Endothelial cell of umbilical vein (primary cell): ENCODE measurements at regions not wholly inside any gene's neighbourhood (a gene's known extent, or its start where the extent isn't known, plus 50 kb on each side); places are given as distances from the start of the nearest gene placed in this dataset.
A peak's percentile ranks its signal among the peaks of the same experiment; 100 is the strongest.

Source experiments
- BruUV-seq: library from RNA; stranded (reverse); fragments of 400-500 nt; replicated peaks from 2 replicates; lab custom pipeline; 2021; lab: Mats Ljungman, UMichigan
- CTCF ChIA-PET: fragments of 300-600, 350-600 bp; sonication (Branson Sonifier 250); formaldehyde crosslinking; loops from one replicate; lab custom pipeline; 2021; ENCODE audit warnings: antibody characterized with exemption, inconsistent platforms; lab: Charles Lee
- POLR2A ChIA-PET: fragments of 300-600, 350-600 bp; sonication (Branson Sonifier 250); formaldehyde crosslinking; loops from one replicate; lab custom pipeline; 2021; ENCODE audit warnings: antibody characterized with exemption, inconsistent platforms; lab: Charles Lee
- DNase-seq: peaks from one replicate; pipeline ENCODE4 v3.0.0-alpha.2; 2011; ENCODE audit warnings: low read depth, low spot score
- FAIRE-seq: peaks from 2 replicates; lab custom pipeline; 2011; peaks lifted over from hg19 to GRCh38; lab: Jason Lieb, UNC
- H2AFZ ChIP-seq: 2 replicates; pipeline ENCODE4 v1.6.0; 2012; ENCODE audit warnings: low read depth, low read length, control low read depth, inconsistent platforms
- H3K27ac ChIP-seq: 2 replicates; pipeline ENCODE4 v1.5.1; 2011; ENCODE audit warnings: low read depth, mild to moderate bottlenecking, control low read depth, low read length, moderate library complexity; ENCODE audit not compliant: insufficient read depth
- H3K27me3 ChIP-seq, 2 experiments: 2 replicates each; pipeline versions ENCODE4 v1.6.0 to v1.6.1; 2011; ENCODE audit warnings: low read length in 2 of 2, mixed read lengths in 1 of 2; ENCODE audit not compliant: control insufficient read depth in 2 of 2, insufficient read depth in 2 of 2
- H3K36me3 ChIP-seq, 2 experiments: 2 replicates in 1 of 2; 3 replicates in 1 of 2; pipeline ENCODE4 v1.5.1; 2011; ENCODE audit warnings: low read length in 2 of 2, mild to moderate bottlenecking in 1 of 2, moderate library complexity in 1 of 2; ENCODE audit not compliant: control insufficient read depth in 2 of 2, insufficient read depth in 2 of 2; ENCODE audit errors: extremely low read depth in 1 of 2
- H3K4me1 ChIP-seq: 3 replicates; pipeline ENCODE4 v1.5.1; 2011; ENCODE audit warnings: mild to moderate bottlenecking, low read length; ENCODE audit not compliant: control insufficient read depth, insufficient read depth; ENCODE audit errors: extremely low read depth
- H3K4me2 ChIP-seq: 2 replicates; pipeline ENCODE4 v1.6.1; 2011; ENCODE audit warnings: low read length, control low read depth, mixed read lengths; ENCODE audit not compliant: insufficient read depth
- H3K4me3 ChIP-seq, 3 experiments: fragments of 200-600 bp in 1 of 3; sonication (generic), shearing (Covaris generic) in 1 of 3; replicated peaks in 1 of 3; 2 replicates each; pipeline ENCODE4 v1.5.1; 2011 to 2016; ENCODE audit warnings: control low read depth in 3 of 3, low read length in 3 of 3, mild to moderate bottlenecking in 2 of 3, inconsistent platforms in 1 of 3, low read depth in 1 of 3, moderate library complexity in 1 of 3; ENCODE audit not compliant: insufficient read depth in 1 of 3
- H3K79me2 ChIP-seq: 2 replicates; pipeline ENCODE4 v1.6.0; 2012; ENCODE audit warnings: low read length, inconsistent platforms; ENCODE audit not compliant: control insufficient read depth, insufficient read depth
- H3K9ac ChIP-seq: replicated peaks from 2 replicates; pipeline ENCODE3; 2011; ENCODE audit warnings: low read length, control low read depth; ENCODE audit not compliant: insufficient read depth; ENCODE audit errors: extremely low read depth
- H3K9me1 ChIP-seq: replicated peaks from 3 replicates; pipeline ENCODE4 v1.6.0; 2011; ENCODE audit warnings: mild to moderate bottlenecking, low read length; ENCODE audit not compliant: control insufficient read depth, insufficient read depth; ENCODE audit errors: extremely low read depth
- H3K9me3 ChIP-seq: replicated peaks from 2 replicates; pipeline ENCODE4 v1.5.1; 2012; ENCODE audit warnings: low read length, inconsistent platforms; ENCODE audit not compliant: control insufficient read depth, insufficient read depth
- H4K20me1 ChIP-seq: replicated peaks from 2 replicates; pipeline ENCODE3; 2011; ENCODE audit warnings: mild to moderate bottlenecking, low read length; ENCODE audit not compliant: control insufficient read depth, insufficient read depth; ENCODE audit errors: extremely low read depth
- EZH2 ChIP-seq: IDR thresholded peaks from 2 replicates; pipeline ENCODE4 v1.6.1; 2012; ENCODE audit warnings: borderline replicate concordance, low read depth, mild to moderate bottlenecking, moderate library complexity, low read length, inconsistent platforms; ENCODE audit not compliant: severe bottlenecking
- FOS ChIP-seq: IDR thresholded peaks from 2 replicates; pipeline ENCODE4 v1.6.1; 2011; ENCODE audit warnings: mild to moderate bottlenecking, low read length, moderate library complexity, borderline replicate concordance; ENCODE audit not compliant: insufficient read depth
- GATA2 ChIP-seq: IDR thresholded peaks from 2 replicates; pipeline ENCODE4 v1.7.0; 2011; ENCODE audit warnings: low read depth, mild to moderate bottlenecking, moderate library complexity, mixed read lengths, low read length; ENCODE audit not compliant: insufficient read length, insufficient read depth
- JUN ChIP-seq: IDR thresholded peaks from 2 replicates; pipeline ENCODE4 v1.6.1; 2011; ENCODE audit warnings: borderline replicate concordance, low read depth; ENCODE audit not compliant: insufficient read length, insufficient read depth
- MAX ChIP-seq: IDR thresholded peaks from 2 replicates; pipeline ENCODE4 v1.6.1; 2011; ENCODE audit not compliant: insufficient read depth, insufficient read length
- MYC ChIP-seq: IDR thresholded peaks from one replicate; pipeline ENCODE4 v1.6.1; 2011; ENCODE audit warnings: mild to moderate bottlenecking, low read depth, low read length
- POLR2A ChIP-seq: IDR thresholded peaks from 2 replicates; pipeline ENCODE4 v1.6.1; 2012; ENCODE audit warnings: low read depth, mild to moderate bottlenecking, control low read depth, low read length
- POLR2AphosphoS5 ChIP-seq: IDR thresholded peaks from 2 replicates; pipeline ENCODE4 v1.6.1; 2012; ENCODE audit warnings: low read depth, mild to moderate bottlenecking, control low read depth, low read length, moderate library complexity; ENCODE audit not compliant: insufficient read depth
- dilution Hi-C: fragments of 300-500 bp; cut with MboI; formaldehyde crosslinking; loops from one replicate; pipeline ENCODE4 v1.15.0; 2019; ENCODE audit warnings: low sequenced_read_pairs; ENCODE audit not compliant: extremely low pct_ligation_motif_present
- intact Hi-C: fragments of 100-400 bp; cut with micrococcal nuclease; formaldehyde crosslinking; loops from one replicate; pipeline ENCODE4 v1.10.0; 2022
- TF ChIP-seq, protein P1 (sequence below), 2 donors: IDR thresholded peaks; 1 replicate in 1 of 2; 2 replicates in 1 of 2; pipeline ENCODE4 v1.5.1; 2011; ENCODE audit warnings: low read length in 2 of 2, mild to moderate bottlenecking in 2 of 2, moderate library complexity in 2 of 2, control low read depth in 1 of 2, inconsistent platforms in 1 of 2, low read depth in 1 of 2; ENCODE audit not compliant: insufficient read depth in 1 of 2; ENCODE audit errors: extremely low read depth in 1 of 2

GRCh38 chr9:118522093-118523028 is 818.2 kb downstream of the TLR4 start:
- H3K9ac ChIP-seq: no peak overlapping the region
- H3K79me2 ChIP-seq: no peaks in the 10 kb centered on the region
- ChIA-PET POLR2A (interaction anchor here (0.6 kb wide), 1 partner anchor 650 kb away, joined by 3 read pairs; no protein-coding TSS in a partner anchor), CTCF (interaction anchor here (0.9 to 1.7 kb wide), 8 partner anchors 841 to 1955 kb away, joined by 3 to 15 read pairs (median 4); no protein-coding TSS in a partner anchor)
- intact Hi-C loops: loop anchor here (1.0 to 10.0 kb wide), 5 partner anchors 843 to 1827 kb away; no protein-coding TSS in a partner anchor
- dilution Hi-C loops: no loop called here
- peak; percentile 80 for FAIRE-seq
- no peaks in the 10 kb centered on the region for H4K20me1 ChIP-seq
- no peak overlapping the region for H3K4me3 ChIP-seq
- H3K36me3 ChIP-seq: no peaks in the 10 kb centered on the region
- no peak overlapping the region for H3K4me2 ChIP-seq
- no peak overlapping the region for H3K27ac ChIP-seq
- no peaks in the 10 kb centered on the region for H3K9me3 ChIP-seq
- no TSS peak for BruUV-seq
- H3K27me3 ChIP-seq: peaks cover 0 to 2% of the 10 kb centered on the region in 2 experiments
- H3K4me1 ChIP-seq: no peaks in the 10 kb centered on the region
- no peak for TF ChIP-seq EZH2
- TF ChIP-seq, protein P1, sequence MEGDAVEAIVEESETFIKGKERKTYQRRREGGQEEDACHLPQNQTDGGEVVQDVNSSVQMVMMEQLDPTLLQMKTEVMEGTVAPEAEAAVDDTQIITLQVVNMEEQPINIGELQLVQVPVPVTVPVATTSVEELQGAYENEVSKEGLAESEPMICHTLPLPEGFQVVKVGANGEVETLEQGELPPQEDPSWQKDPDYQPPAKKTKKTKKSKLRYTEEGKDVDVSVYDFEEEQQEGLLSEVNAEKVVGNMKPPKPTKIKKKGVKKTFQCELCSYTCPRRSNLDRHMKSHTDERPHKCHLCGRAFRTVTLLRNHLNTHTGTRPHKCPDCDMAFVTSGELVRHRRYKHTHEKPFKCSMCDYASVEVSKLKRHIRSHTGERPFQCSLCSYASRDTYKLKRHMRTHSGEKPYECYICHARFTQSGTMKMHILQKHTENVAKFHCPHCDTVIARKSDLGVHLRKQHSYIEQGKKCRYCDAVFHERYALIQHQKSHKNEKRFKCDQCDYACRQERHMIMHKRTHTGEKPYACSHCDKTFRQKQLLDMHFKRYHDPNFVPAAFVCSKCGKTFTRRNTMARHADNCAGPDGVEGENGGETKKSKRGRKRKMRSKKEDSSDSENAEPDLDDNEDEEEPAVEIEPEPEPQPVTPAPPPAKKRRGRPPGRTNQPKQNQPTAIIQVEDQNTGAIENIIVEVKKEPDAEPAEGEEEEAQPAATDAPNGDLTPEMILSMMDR (IDR thresholded peaks at IDR 0.05; ENCODE audit: extremely low read depth in 1 of 2, insufficient read depth in 1 of 2, low read depth in 1 of 2, low read length in 2 of 2): peak; percentile 72 to 89
- H3K9me1 ChIP-seq: no peaks in the 10 kb centered on the region
- DNase-seq: peak; percentile 79
- H2AFZ ChIP-seq: no peak overlapping the region

DNA sequence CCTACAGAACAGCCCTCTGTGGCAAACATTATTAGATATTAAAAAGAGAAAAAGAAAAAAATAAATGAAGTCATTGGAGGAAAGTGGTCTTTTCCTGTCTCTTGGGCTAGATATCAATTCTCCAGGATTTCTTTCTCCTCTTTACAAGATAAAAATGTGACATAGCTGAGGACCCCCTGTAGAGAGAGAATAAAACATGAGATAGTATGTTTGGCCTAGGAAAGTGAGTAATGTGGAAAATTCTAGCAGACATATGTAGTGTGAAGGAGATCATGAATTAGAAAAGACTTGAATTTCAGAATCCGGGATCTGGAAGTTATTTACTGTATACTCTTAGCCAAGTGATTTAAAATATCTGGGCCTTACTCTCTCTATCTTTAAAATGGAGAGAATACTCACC is 823.1 kb downstream of the TLR4 start:
- dilution Hi-C loops: no loop called here
- no peaks in the 10 kb centered on the region for H3K79me2 ChIP-seq
- H3K9me1 ChIP-seq: no peaks in the 10 kb centered on the region
- TF ChIP-seq POLR2A (no peak), GATA2 (no peak), POLR2AphosphoS5 (no peak), JUN (no peak), MAX (no peak), FOS (no peak), MYC (no peak), EZH2 (no peak)
- TF ChIP-seq, protein P1 (IDR thresholded peaks at IDR 0.05; ENCODE audit: extremely low read depth in 1 of 2, insufficient read depth in 1 of 2, low read depth in 1 of 2, low read length in 2 of 2): no peak
- H3K4me3 ChIP-seq: no peak overlapping the region
- no TSS peak for BruUV-seq
- no peaks in the 10 kb centered on the region for H3K27me3 ChIP-seq
- H3K9me3 ChIP-seq: no peaks in the 10 kb centered on the region
- no peak overlapping the region for H3K9ac ChIP-seq
- H3K36me3 ChIP-seq: no peaks in the 10 kb centered on the region
- H3K4me2 ChIP-seq: no peak overlapping the region
- DNase-seq: no peak
- H3K4me1 ChIP-seq: peaks cover 22% of the 10 kb centered on the region
- H3K27ac ChIP-seq: no peak overlapping the region
- intact Hi-C loops: loop anchor here (5.0 to 10.0 kb wide), 2 partner anchors 820 to 852 kb away; no protein-coding TSS in a partner anchor
- ChIA-PET CTCF (interaction anchor here (1.0 kb wide), 1 partner anchor 1950 kb away, joined by 3 read pairs; no protein-coding TSS in a partner anchor), POLR2A (no interaction called here)
- no peak overlapping the region for H2AFZ ChIP-seq
- no peaks in the 10 kb centered on the region for H4K20me1 ChIP-seq
- no peak for FAIRE-seq
